ENCODE measurements at regions not wholly inside any gene's neighbourhood (a gene's known extent, or its start where the extent isn't known, plus 50 kb on each side); places are given as distances from the start of the nearest gene placed in this dataset.

DNA sequence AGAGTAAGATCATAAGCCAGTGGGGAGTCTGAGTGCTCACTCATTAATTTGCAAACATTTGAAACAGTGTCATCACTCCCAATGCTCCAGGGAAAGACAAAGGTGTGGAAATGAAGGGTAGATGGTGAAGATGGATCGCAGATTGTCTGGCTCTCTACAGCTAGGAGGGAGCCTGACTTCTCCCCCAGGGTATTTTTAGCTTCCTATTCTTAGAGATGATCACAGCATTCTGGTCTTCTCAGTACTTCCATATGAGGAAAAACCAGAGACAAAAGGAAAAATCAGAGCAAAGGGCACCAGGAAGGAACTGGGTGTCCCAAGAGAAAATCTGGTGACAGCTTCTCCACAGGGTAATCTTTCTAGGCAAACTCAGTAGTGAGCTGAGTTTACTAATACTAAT lies 401.9 kb upstream of the GRIA1 start:
- ChIA-PET CTCF (no interaction called here), POLR2A (no interaction called here)
- no peaks in the 10 kb centered on the region for H3K4me1 ChIP-seq
- H3K27ac ChIP-seq = no peak overlapping the region
- DNase-seq (ENCODE audit: low read depth in 1 of 2, low spot score in 1 of 2) (no peak), FAIRE-seq (no peak), ATAC-seq (no peak)
- TF ChIP-seq MAFK (IDR thresholded peaks at IDR 0.05; ENCODE audit: partially characterized antibody) (no peak), HDAC2 (IDR thresholded peaks at IDR 0.05) (no peak), SMC3 (IDR thresholded peaks at IDR 0.05) (no peak), FOSL2 (IDR thresholded peaks at IDR 0.05) (no peak), FOSL2 (CRISPR knock-in tag; IDR thresholded peaks at IDR 0.05) (no peak)
- TF ChIP-seq, protein P1, sequence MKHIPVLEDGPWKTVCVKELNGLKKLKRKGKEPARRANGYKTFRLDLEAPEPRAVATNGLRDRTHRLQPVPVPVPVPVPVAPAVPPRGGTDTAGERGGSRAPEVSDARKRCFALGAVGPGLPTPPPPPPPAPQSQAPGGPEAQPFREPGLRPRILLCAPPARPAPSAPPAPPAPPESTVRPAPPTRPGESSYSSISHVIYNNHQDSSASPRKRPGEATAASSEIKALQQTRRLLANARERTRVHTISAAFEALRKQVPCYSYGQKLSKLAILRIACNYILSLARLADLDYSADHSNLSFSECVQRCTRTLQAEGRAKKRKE (CRISPR knock-in tag; IDR thresholded peaks at IDR 0.05; ENCODE audit: low read depth) = no peak
- H3K9me3 ChIP-seq = no peaks in the 10 kb centered on the region
- 0% methylated on average over 1 of the region's 1 CpG for WGBS (ENCODE audit: missing lambda C conversion rate)
- H3K4me2 ChIP-seq = no peak overlapping the region
- no peak overlapping the region for H3K4me3 ChIP-seq

DNA sequence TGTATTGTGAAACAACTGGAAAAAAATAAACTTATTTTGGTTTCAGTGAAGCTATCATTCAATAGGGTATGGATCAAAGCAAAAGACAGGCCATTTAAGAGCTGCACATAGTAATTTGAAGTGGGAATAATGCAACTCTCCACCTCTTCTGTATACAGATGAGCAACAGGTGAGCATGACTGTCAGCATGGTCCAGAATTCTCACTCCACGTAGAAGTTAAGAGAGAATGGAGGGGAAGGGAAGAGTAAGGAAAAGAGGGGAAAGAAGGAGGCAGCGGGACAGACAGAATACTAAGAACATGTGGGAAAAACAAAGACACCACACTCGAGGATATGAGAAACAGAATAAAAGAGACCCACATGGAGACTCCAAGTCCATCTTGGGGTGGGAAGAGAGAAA lies 396.1 kb upstream of the GRIA1 start:
- 1% methylated on average over 3 of the region's 3 CpGs for WGBS (ENCODE audit: missing lambda C conversion rate)
- ChIA-PET POLR2A (no interaction called here), CTCF (no interaction called here)
- H3K4me1 ChIP-seq = no peaks in the 10 kb centered on the region
- ATAC-seq (no peak), FAIRE-seq (no peak), DNase-seq (ENCODE audit: low read depth in 1 of 2, low spot score in 1 of 2) (no peak)
- no peak overlapping the region for H3K27ac ChIP-seq
- no peak overlapping the region for H3K4me2 ChIP-seq
- no peaks in the 10 kb centered on the region for H3K9me3 ChIP-seq
- no peak overlapping the region for H3K4me3 ChIP-seq
- no peak for TF ChIP-seq POLR2A (IDR thresholded peaks at IDR 0.05; ENCODE audit: low read length)
- no peak for TF ChIP-seq GATA3 (IDR thresholded peaks at IDR 0.05; ENCODE audit: borderline replicate concordance)
- TF ChIP-seq KDM1A (IDR thresholded peaks at IDR 0.05; ENCODE audit: low read depth) = no peak
- TF ChIP-seq CBX2 (IDR thresholded peaks at IDR 0.05; ENCODE audit: borderline replicate concordance, low read depth) = no peak
- TF ChIP-seq HOXB5 (CRISPR knock-in tag; IDR thresholded peaks at IDR 0.05) = no peak
- TF ChIP-seq CBX8 (IDR thresholded peaks at IDR 0.05) = no peak
- no peak for TF ChIP-seq TP53 (CRISPR knock-in tag; IDR thresholded peaks at IDR 0.05)
- no peak for TF ChIP-seq SREBF2 (IDR thresholded peaks at IDR 0.05)
- TF ChIP-seq MAFK (IDR thresholded peaks at IDR 0.05; ENCODE audit: partially characterized antibody) = no peak
- TF ChIP-seq, protein P2, sequence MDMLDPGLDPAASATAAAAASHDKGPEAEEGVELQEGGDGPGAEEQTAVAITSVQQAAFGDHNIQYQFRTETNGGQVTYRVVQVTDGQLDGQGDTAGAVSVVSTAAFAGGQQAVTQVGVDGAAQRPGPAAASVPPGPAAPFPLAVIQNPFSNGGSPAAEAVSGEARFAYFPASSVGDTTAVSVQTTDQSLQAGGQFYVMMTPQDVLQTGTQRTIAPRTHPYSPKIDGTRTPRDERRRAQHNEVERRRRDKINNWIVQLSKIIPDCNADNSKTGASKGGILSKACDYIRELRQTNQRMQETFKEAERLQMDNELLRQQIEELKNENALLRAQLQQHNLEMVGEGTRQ (IDR thresholded peaks at IDR 0.05) = no peak
- no peak for TF ChIP-seq EHMT2 (IDR thresholded peaks at IDR 0.05; ENCODE audit: low read depth)
- TF ChIP-seq CHD4 (IDR thresholded peaks at IDR 0.05; ENCODE audit: borderline replicate concordance) = no peak
- TF ChIP-seq KDM5A (IDR thresholded peaks at IDR 0.05) = no peak
- no peak for TF ChIP-seq CEBPB (IDR thresholded peaks at IDR 0.05)

DNA sequence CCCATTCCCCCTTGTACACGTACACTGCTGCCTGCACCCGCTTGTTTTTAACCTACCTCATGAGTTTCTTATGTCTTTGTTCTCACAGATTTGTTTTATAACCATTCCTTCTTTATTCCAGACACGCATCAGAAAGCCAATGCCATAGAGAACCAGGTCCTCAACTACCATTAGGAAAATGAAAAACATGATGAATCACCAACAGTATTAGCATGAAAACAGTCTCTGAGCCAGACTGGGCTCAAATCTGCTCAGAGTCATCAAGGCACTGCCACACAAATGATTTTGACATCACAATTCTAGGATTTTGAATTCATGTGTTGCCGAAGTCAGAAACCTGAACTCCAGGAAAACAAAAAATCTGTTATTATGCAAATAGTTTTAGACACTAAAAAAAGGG lies 394.1 kb upstream of the GRIA1 start:
- H3K4me2 ChIP-seq = no peak overlapping the region
- H3K9me3 ChIP-seq = no peaks in the 10 kb centered on the region
- no peak for DNase-seq (ENCODE audit: low read depth in 1 of 2, low spot score in 1 of 2)
- 4% methylated on average over 4 of the region's 4 CpGs for WGBS (ENCODE audit: missing lambda C conversion rate)
- no peak for ATAC-seq
- TF ChIP-seq HDAC2 (IDR thresholded peaks at IDR 0.05) (no peak), EP300 (IDR thresholded peaks at IDR 0.05) (no peak), RARB (CRISPR knock-in tag; IDR thresholded peaks at IDR 0.05) (no peak), TP53 (CRISPR knock-in tag; IDR thresholded peaks at IDR 0.05) (no peak), CHD4 (IDR thresholded peaks at IDR 0.05; ENCODE audit: borderline replicate concordance) (no peak), RCOR1 (IDR thresholded peaks at IDR 0.05; ENCODE audit: low read depth, low read length) (no peak), RFX5 (IDR thresholded peaks at IDR 0.05) (no peak), ESRRA (IDR thresholded peaks at IDR 0.05; ENCODE audit: borderline replicate concordance, low read length) (no peak), JUN (IDR thresholded peaks at IDR 0.05) (no peak), ZC3H11A (IDR thresholded peaks at IDR 0.05) (no peak), BHLHE40 (IDR thresholded peaks at IDR 0.05; ENCODE audit: low read depth, low read length) (no peak), FOSB (CRISPR knock-in tag; IDR thresholded peaks at IDR 0.05) (no peak), HMGXB4 (CRISPR knock-in tag; IDR thresholded peaks at IDR 0.05; ENCODE audit: borderline replicate concordance) (no peak), HOXA7 (CRISPR knock-in tag; IDR thresholded peaks at IDR 0.05) (no peak), ZNF302 (CRISPR knock-in tag; IDR thresholded peaks at IDR 0.05) (no peak), MYC (IDR thresholded peaks at IDR 0.05; ENCODE audit: borderline replicate concordance, low read length) (no peak), ZFP36 (IDR thresholded peaks at IDR 0.05; ENCODE audit: borderline replicate concordance, partially characterized antibody) (no peak), SMC3 (IDR thresholded peaks at IDR 0.05) (no peak)
- TF ChIP-seq, protein P3, sequence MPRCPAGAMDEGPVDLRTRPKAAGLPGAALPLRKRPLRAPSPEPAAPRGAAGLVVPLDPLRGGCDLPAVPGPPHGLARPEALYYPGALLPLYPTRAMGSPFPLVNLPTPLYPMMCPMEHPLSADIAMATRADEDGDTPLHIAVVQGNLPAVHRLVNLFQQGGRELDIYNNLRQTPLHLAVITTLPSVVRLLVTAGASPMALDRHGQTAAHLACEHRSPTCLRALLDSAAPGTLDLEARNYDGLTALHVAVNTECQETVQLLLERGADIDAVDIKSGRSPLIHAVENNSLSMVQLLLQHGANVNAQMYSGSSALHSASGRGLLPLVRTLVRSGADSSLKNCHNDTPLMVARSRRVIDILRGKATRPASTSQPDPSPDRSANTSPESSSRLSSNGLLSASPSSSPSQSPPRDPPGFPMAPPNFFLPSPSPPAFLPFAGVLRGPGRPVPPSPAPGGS (IDR thresholded peaks at IDR 0.05) = no peak
- no peaks in the 10 kb centered on the region for H3K4me1 ChIP-seq
- CTCF ChIA-PET = no interaction called here
- POLR2A ChIA-PET = no interaction called here
- no peak for FAIRE-seq
- H3K27ac ChIP-seq = no peak overlapping the region
- H3K4me3 ChIP-seq = no peak overlapping the region
